ENCODE measurements at regions not wholly inside any gene's neighbourhood (a gene's known extent, or its start where the extent isn't known, plus 50 kb on each side); places are given as distances from the start of the nearest gene placed in this dataset.
"Not testable (repeated sequence)": the region's sequence is repeated elsewhere in the genome, so short reads cannot be mapped to it uniquely, and the experiment has no call there.

DNA sequence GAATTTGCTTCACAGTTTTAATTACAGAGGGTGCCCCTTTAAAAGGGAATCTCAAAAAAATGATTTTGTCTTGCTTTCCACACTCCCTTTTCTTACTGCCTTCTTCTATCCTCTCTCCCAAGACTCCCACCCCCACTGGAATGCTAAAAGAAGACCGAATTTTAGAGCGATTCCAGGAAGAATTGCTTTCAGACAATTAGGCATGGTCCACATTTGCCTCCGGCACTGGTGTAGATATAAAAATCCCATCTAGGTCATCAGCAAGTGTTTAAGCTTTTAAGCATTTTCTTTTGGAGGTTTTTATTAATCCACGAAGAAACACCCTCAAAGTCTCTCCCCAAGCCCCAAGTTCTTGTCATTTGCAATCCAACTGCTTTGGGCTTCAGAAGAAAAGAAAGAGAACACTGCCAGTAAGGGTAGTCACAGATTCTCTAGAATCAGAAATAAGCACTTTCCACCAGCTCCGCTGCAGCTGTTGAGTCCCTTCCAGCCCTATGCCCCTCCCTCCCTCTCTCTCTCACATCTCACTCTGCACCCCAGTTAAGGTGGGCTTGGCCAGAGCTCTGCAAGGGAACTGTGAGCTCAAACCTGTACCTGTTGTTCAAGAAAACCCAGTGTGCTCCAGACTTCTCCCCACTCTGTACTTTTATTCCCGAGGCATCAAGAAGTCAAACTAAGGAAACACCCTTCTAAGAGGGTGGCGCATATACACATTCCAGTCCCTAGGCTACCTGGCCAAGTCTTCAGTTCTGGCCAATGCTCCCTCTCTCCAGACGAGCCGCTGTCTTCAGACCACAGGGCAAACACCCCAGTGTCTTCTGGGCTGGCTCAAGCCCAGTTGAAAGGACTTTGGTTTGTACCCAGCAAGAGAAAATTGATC, 170.2 kb downstream of the RGS9 start:
- peaks cover 14% of the 10 kb centered on the region for H3K27me3 ChIP-seq (ENCODE audit: control insufficient read depth, insufficient read depth, low read length)
- H3K36me3 ChIP-seq (ENCODE audit: control insufficient read depth, insufficient read depth, low read length), result no peaks in the 10 kb centered on the region
- no peak overlapping the region for H2AFZ ChIP-seq (ENCODE audit: low read length)
- H3K4me1 ChIP-seq (ENCODE audit: control insufficient read depth, extremely low read depth, insufficient read depth, low read length), result no peaks in the 10 kb centered on the region
- H3K4me2 ChIP-seq (ENCODE audit: extremely low read depth, insufficient read depth, low read length), result no peak overlapping the region
- H3K4me3 ChIP-seq (replicated peaks in 1 of 4; ENCODE audit: control extremely low read depth in 1 of 4, insufficient read depth in 1 of 4, low read depth in 3 of 4, low read length in 4 of 4), result no peak overlapping the region
- H3K79me2 ChIP-seq (ENCODE audit: control insufficient read depth, insufficient read depth, low read length), result no peaks in the 10 kb centered on the region
- no peak for TF ChIP-seq EZH2 (IDR thresholded peaks at IDR 0.05; ENCODE audit: low read length, missing control alignments)
- TF ChIP-seq, protein P1, sequence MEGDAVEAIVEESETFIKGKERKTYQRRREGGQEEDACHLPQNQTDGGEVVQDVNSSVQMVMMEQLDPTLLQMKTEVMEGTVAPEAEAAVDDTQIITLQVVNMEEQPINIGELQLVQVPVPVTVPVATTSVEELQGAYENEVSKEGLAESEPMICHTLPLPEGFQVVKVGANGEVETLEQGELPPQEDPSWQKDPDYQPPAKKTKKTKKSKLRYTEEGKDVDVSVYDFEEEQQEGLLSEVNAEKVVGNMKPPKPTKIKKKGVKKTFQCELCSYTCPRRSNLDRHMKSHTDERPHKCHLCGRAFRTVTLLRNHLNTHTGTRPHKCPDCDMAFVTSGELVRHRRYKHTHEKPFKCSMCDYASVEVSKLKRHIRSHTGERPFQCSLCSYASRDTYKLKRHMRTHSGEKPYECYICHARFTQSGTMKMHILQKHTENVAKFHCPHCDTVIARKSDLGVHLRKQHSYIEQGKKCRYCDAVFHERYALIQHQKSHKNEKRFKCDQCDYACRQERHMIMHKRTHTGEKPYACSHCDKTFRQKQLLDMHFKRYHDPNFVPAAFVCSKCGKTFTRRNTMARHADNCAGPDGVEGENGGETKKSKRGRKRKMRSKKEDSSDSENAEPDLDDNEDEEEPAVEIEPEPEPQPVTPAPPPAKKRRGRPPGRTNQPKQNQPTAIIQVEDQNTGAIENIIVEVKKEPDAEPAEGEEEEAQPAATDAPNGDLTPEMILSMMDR (conservative IDR thresholded peaks at IDR 0.05 in 1 of 2, IDR thresholded peaks at IDR 0.05 in 1 of 2; ENCODE audit: low read depth in 1 of 2, low read length in 2 of 2), result no peak
- DNase-seq (ENCODE audit: low read depth in 2 of 2), result no peak
- no peak overlapping the region for H3K9ac ChIP-seq (ENCODE audit: insufficient read depth, low read length)
- no peak overlapping the region for H3K27ac ChIP-seq (ENCODE audit: insufficient read depth, low read length)
- no peaks in the 10 kb centered on the region for H3K9me3 ChIP-seq (ENCODE audit: control insufficient read depth, insufficient read depth, low read depth, low read length)
- H4K20me1 ChIP-seq (ENCODE audit: control insufficient read depth, extremely low read depth, insufficient read depth, low read length), result no peaks in the 10 kb centered on the region

DNA sequence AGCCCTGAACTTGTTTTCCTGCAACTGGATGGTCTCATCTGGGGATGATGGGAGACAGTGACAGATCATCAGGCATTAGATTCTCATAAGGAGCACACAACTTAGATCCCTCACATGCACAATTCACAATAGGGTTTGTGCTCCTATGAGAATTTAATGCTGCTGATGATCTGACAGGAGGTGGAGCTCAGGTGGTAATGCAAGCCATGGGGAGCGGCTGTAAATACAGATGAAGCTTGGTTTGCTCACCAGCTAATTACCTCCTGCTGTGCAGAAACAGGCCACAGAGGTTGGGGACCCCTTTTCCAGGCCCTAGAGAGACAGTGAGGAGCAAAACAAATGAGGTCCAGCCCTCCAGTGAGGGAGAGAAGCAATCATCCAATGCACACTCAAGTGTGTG, 168.6 kb downstream of the RGS9 start:
- no peak for TF ChIP-seq EZH2 (IDR thresholded peaks at IDR 0.05; ENCODE audit: low read length, missing control alignments)
- TF ChIP-seq, protein P1 (conservative IDR thresholded peaks at IDR 0.05 in 1 of 2, IDR thresholded peaks at IDR 0.05 in 1 of 2; ENCODE audit: low read depth in 1 of 2, low read length in 2 of 2), result no peak
- Histone ChIP-seq H3K27me3 (ENCODE audit: control insufficient read depth, insufficient read depth, low read length) (peaks cover 11% of the 10 kb centered on the region), H3K9ac (ENCODE audit: insufficient read depth, low read length) (no peak overlapping the region), H3K4me2 (ENCODE audit: extremely low read depth, insufficient read depth, low read length) (no peak overlapping the region), H4K20me1 (ENCODE audit: control insufficient read depth, extremely low read depth, insufficient read depth, low read length) (no peaks in the 10 kb centered on the region), H3K4me3 (replicated peaks in 1 of 4; ENCODE audit: control extremely low read depth in 1 of 4, insufficient read depth in 1 of 4, low read depth in 3 of 4, low read length in 4 of 4) (no peak overlapping the region), H2AFZ (ENCODE audit: low read length) (no peak overlapping the region), H3K79me2 (ENCODE audit: control insufficient read depth, insufficient read depth, low read length) (no peaks in the 10 kb centered on the region), H3K9me3 (ENCODE audit: control insufficient read depth, insufficient read depth, low read depth, low read length) (no peaks in the 10 kb centered on the region), H3K4me1 (ENCODE audit: control insufficient read depth, extremely low read depth, insufficient read depth, low read length) (no peaks in the 10 kb centered on the region), H3K36me3 (ENCODE audit: control insufficient read depth, insufficient read depth, low read length) (no peaks in the 10 kb centered on the region), H3K27ac (ENCODE audit: insufficient read depth, low read length) (no peak overlapping the region)
- no peak for DNase-seq (ENCODE audit: low read depth in 2 of 2)

DNA sequence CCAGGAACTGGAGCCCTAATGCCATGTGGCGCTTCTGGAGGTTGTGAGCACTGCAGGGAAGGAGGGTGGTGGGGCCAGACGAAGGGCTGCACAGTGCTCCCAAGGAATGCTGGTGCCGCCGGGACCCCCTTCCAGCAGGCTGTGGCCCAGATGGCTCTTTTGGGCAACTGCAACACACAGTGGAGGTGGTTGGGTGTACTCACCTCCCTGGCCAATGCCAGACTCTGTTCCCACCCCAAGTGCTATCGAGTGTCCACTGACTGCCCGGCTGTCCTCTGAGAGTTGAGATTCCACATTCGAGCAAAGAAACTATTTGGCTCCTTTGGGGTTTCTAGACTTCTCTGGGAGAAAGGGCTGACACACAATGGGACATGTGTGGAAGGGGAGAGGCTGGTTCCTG, 167.9 kb downstream of the RGS9 start:
- no peak for DNase-seq (ENCODE audit: low read depth in 2 of 2)
- no peak overlapping the region for H3K9ac ChIP-seq (ENCODE audit: insufficient read depth, low read length)
- H3K4me3 ChIP-seq (replicated peaks in 1 of 4; ENCODE audit: control extremely low read depth in 1 of 4, insufficient read depth in 1 of 4, low read depth in 3 of 4, low read length in 4 of 4), result no peak overlapping the region
- no peak for TF ChIP-seq EZH2 (IDR thresholded peaks at IDR 0.05; ENCODE audit: low read length, missing control alignments)
- TF ChIP-seq, protein P1 (conservative IDR thresholded peaks at IDR 0.05 in 1 of 2, IDR thresholded peaks at IDR 0.05 in 1 of 2; ENCODE audit: low read depth in 1 of 2, low read length in 2 of 2), result no peak
- H3K4me2 ChIP-seq (ENCODE audit: extremely low read depth, insufficient read depth, low read length), result no peak overlapping the region
- no peaks in the 10 kb centered on the region for H3K4me1 ChIP-seq (ENCODE audit: control insufficient read depth, extremely low read depth, insufficient read depth, low read length)
- H2AFZ ChIP-seq (ENCODE audit: low read length), result no peak overlapping the region
- H3K36me3 ChIP-seq (ENCODE audit: control insufficient read depth, insufficient read depth, low read length), result no peaks in the 10 kb centered on the region
- no peaks in the 10 kb centered on the region for H4K20me1 ChIP-seq (ENCODE audit: control insufficient read depth, extremely low read depth, insufficient read depth, low read length)
- H3K27me3 ChIP-seq (ENCODE audit: control insufficient read depth, insufficient read depth, low read length), result peaks cover 9% of the 10 kb centered on the region
- H3K79me2 ChIP-seq (ENCODE audit: control insufficient read depth, insufficient read depth, low read length), result no peaks in the 10 kb centered on the region
- no peak overlapping the region for H3K27ac ChIP-seq (ENCODE audit: insufficient read depth, low read length)
- H3K9me3 ChIP-seq (ENCODE audit: control insufficient read depth, insufficient read depth, low read depth, low read length), result no peaks in the 10 kb centered on the region

DNA sequence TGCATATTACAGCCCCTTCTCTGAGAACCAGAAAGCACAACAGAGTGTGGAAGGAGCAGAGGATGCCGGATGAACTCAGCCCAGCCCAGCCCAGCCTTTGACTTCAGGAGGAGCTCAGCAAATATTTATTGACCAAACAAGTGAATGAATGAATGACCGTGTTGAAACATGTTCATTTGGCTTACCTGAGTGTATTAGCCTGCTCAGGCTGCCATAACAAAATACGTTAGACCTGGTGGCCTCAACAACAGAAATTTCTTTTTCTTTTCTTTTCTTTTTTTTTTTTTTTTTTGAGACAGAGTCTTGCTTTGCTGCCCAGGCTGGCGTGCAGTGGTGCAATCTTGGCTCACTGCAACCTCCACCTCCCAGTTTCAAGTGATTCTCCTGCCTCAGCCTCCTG, 164.7 kb downstream of the RGS9 start:
- H3K4me3 ChIP-seq (replicated peaks in 1 of 4; ENCODE audit: control extremely low read depth in 1 of 4, insufficient read depth in 1 of 4, low read depth in 3 of 4, low read length in 4 of 4); H3K27me3 ChIP-seq (ENCODE audit: control insufficient read depth, insufficient read depth, low read length); H3K4me1 ChIP-seq (ENCODE audit: control insufficient read depth, extremely low read depth, insufficient read depth, low read length); H3K4me2 ChIP-seq (ENCODE audit: extremely low read depth, insufficient read depth, low read length); DNase-seq (ENCODE audit: low read depth in 2 of 2); H3K79me2 ChIP-seq (ENCODE audit: control insufficient read depth, insufficient read depth, low read length); H4K20me1 ChIP-seq (ENCODE audit: control insufficient read depth, extremely low read depth, insufficient read depth, low read length); H3K27ac ChIP-seq (ENCODE audit: insufficient read depth, low read length); H3K36me3 ChIP-seq (ENCODE audit: control insufficient read depth, insufficient read depth, low read length); H2AFZ ChIP-seq (ENCODE audit: low read length); H3K9ac ChIP-seq (ENCODE audit: insufficient read depth, low read length); H3K9me3 ChIP-seq (ENCODE audit: control insufficient read depth, insufficient read depth, low read depth, low read length): not testable (repeated sequence)

All from fibroblast of lung (primary cell).